C1 segment of cervical spinal cord (tissue), 14 donors: ENCODE measurements at regions not wholly inside any gene's neighbourhood (a gene's known extent, or its start where the extent isn't known, plus 50 kb on each side); places are given as distances from the start of the nearest gene placed in this dataset.
"Not testable (repeated sequence)": the region's sequence is repeated elsewhere in the genome, so short reads cannot be mapped to it uniquely, and the experiment has no call there.

Experiments
- DNase-seq, 14 donors: peaks; one replicate each; lab custom pipeline; 2025; lab: John Stamatoyannopoulos, UW

DNA sequence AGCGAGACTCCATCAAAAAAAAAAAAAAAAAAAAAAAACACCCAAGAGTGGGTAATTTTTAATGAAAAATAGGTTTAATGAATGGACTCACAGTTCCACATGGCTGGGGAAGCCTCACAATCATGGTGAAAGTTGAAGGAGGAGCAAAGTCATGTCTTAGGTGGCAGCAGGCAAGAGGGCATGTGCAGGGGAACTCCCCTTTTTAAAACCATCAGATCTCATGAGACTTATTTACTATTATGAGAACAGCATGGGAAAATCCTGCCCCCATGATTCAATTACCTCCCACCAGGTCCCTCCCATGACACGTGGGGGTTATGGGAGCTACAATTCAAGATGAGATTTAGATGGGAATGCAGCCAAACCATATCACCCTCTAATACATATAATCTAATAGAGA is 454.6 kb upstream of the PTGER4 start:
- not testable (repeated sequence) for DNase-seq

DNA sequence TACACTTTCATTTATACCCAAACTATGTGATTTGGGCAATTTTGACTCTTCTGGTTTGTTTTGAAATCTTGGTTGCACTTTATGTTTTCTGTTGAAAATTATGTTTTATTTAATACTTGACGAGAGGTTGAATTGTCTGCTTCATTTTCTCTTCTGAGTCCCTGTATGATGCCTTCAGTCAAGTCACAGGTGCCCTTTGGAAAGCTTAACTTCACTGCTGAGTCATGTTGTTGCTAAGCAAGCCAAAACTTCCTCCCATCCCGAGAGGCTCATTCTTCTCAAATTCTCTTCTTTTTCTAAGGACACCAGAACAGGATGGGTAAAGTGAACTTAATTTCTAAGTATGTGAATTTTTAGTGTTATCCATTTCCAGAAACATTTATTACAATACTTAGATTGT is 455.3 kb upstream of the PTGER4 start:
- no peak for DNase-seq

- DNase-seq: no peak
Observed at GRCh38 chr5:40223884-40224402, 455.8 kb upstream of the PTGER4 start.

DNA sequence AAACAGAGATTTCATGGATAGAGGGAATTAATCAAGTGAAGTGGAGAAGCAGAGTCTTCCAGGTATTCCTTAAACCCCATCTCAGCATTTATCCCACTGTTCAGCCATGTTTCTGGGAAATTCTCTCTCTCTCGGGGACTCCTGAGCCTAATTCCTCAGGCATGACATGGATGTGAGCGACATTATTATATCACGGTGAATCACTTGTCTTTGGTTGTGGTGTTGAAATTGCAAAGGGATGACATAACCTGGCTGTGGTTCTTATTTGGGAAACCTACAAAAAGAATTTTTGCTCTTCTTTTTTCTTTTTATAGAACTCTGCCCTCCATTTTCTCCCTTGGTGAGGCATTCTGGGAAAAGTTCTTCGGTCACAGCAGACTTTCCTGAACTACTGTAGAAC is 457.9 kb upstream of the PTGER4 start:
- no peak for DNase-seq

GRCh38 chr5:40221255-40221654 is 458.5 kb upstream of the PTGER4 start:
- DNase-seq: no peak

GRCh38 chr5:40220260-40220659 is 459.5 kb upstream of the PTGER4 start:
- no peak for DNase-seq

DNA sequence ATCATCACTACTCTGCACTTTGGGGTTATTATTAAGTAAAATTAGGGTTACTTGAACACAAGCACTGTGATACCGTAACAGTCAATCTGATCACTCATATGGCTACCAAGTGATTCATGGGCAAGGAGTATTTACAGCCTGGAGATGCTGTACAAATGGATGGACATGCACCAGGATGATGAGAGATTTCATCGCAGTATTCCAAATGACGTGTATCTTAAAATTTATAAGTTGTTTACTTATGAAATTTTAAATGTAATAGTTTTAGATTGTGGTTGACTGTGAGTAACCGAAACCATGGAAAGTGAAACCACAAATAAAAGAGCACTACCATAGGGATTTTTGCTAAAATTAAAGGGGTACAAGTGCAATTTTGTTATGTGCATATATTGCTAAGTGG is 462.2 kb upstream of the PTGER4 start:
- no peak for DNase-seq

- DNase-seq: no peak
Observed at GRCh38 chr5:40210694-40211093, 469.0 kb upstream of the PTGER4 start.

- no peak for DNase-seq
Observed at GRCh38 chr5:40206030-40206429, 473.7 kb upstream of the PTGER4 start.

GRCh38 chr5:40204144-40204543 is 475.6 kb upstream of the PTGER4 start:
- DNase-seq: no peak

DNA sequence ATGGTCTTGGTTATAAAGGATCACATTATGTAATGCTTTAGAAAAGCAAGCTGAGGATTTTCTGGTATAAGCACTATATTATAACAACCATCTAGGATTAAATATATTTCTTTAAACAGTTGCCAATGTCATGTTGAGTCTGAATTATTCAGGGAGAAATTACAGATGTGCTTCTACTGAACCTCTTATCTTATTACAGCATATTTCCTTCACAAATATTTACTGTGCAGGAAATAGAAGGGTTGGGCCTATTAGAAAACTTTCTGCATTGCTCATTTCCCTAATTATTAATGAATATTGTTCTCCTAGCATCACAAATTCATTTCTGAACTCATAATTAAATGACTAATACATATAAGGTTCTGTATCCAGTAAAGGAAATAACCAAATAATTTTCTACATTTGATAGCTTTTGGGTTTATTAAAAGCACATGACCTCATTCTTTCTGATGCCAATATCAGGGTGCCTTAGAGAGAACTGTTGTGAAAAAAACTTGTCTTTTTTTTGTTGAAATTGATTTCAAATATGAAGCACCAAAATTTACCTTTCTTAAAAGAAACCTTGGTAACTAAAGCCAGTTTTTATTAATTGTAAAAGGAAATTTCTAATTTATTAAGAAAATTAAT is 476.8 kb upstream of the PTGER4 start:
- no peak for DNase-seq

DNA sequence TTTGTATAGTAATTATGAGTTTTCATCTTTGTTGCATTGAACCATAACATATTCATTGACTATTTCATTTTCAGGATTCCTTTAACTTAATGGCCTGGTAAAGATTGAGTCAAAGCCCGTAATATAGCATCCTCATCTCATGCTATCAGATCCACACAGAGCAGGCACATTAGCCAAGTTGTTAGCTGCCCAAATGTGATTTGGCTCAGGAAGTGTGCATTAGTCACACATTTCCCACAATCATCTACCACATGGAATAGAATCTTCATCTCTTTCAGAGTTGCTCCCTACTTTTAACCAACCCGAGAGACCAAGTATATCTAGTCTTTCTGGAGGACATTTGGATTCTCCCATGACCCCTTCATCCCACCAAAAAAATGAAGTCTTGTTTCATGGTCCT is 481.0 kb upstream of the PTGER4 start:
- no peak for DNase-seq

DNA sequence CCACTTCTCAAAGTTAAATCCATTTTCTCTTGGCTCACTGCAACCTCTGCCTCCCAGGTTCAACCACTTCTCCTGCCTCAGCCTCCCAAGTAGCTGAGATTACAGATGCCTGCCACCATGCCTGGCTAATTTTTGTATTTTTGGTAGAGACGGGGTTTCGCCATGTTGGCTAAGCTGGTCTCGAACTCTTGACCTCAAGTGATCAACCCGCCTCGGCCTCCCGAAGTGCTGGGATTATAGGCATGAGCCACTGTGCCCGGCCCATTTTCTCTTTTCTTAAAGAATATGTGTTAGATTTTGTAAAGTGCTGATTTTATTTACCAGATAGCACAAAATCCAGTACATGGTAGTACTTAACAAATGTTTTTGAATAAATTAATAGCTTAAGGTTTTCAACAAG is 484.1 kb upstream of the PTGER4 start:
- DNase-seq: not testable (repeated sequence)

- no peak for DNase-seq
Observed at GRCh38 chr5:40191150-40191549, 488.6 kb upstream of the PTGER4 start.

GRCh38 chr5:40172721-40173120 is 507.0 kb upstream of the PTGER4 start:
- DNase-seq: no peak

DNA sequence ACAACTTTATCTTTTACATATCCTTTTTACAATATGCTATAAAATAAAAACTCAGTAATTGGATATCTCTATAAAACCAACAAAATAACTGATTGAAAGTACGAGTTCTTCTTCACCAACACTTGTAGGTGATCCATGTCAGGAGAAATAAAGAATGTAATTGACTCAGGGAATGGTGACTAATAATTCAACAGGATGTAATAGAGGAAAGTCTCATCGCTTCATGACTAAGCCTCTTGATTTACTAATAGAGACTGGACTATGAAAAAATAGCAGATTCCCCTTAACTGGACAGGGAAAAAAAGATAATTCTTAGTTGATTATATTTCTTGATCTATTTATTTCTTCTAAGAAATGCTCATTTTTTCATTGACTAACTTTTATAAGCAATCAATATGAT is 507.7 kb upstream of the PTGER4 start:
- DNase-seq: no peak

GRCh38 chr5:40167283-40167682 is 512.4 kb upstream of the PTGER4 start:
- no peak for DNase-seq

- no peak for DNase-seq
Observed at GRCh38 chr5:40166802-40167201, 512.9 kb upstream of the PTGER4 start.

- DNase-seq: no peak
Observed at GRCh38 chr5:40165789-40166728, 513.7 kb upstream of the PTGER4 start.

DNA sequence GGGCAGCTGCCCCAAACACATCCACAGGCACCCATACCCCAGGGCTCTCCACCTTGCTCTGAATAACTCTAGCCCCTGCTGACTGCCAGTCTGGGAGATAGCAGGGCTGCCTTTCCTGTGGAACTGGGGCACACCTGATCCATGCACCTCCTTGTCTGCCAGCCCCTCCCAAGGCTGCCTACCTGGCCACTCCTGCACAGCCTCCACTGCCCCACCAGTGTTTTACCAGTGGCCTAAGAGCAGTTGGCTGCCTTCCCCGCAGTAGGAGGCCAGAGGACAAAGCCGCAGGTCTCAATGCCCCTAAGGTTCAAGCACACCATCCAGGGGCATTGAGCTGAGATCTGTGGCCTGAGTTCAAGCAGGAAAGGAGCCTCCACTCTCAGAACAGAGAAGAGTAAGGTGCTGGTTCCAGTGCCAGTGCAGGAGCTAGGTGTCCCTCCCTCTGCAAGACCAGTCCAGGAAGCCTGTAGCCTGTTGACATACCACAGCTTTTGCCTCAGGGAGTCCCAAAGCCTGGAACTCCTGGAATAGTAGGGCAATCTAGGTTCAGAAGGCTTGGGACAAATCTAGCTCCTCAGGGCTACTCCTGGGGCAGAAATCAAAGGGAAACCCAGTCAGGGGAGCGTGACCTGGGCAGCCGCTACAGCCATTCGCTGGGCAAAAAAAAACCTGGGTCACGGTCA is 514.5 kb upstream of the PTGER4 start:
- no peak for DNase-seq

DNA sequence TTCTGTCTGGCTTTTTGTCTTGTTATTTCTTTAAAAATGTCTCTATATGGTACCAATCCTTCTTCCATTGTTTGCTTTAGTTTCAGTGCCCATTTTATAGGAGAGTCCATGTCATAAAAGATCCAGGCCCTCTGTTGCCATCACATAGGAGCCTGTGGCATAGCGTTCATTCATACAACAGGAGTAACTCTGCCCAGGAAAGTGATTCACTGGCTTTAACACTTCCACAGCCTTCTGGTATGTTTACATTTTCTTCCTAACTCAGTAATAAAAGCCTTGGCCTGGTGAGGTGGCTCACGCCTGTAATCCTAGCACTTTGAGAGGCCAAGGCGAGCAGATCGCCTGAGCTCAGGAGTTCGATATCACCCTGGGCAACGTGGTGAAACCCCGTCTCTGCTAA is 519.3 kb upstream of the PTGER4 start:
- no peak for DNase-seq

DNA sequence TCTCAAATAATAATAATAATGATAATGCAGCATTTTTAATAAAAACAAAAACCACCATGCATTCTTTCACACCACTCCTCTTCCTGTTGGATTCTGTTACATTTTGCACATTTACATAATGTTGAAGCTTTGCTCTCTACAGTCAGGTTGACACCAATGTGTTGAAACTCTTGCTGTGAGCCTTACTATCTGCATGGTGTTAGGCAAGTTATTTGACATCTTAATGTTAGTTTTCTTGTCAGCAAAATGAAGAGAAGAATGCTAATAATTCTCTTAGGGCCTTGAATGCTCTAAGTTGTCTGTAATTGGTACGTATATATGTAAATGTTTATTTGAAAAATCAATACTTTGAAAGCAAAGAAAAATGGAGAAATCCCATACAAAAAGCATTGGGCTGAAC is 525.5 kb upstream of the PTGER4 start:
- DNase-seq: no peak
